CD14-positive monocyte (primary cell): ENCODE measurements at regions not wholly inside any gene's neighbourhood (a gene's known extent, or its start where the extent isn't known, plus 50 kb on each side); places are given as distances from the start of the nearest gene placed in this dataset.

Source experiments
- DNase-seq, 3 donors: peaks; one replicate each; pipeline ENCODE4 v3.0.0-alpha.2; 2011 to 2022
- H2AFZ ChIP-seq: 2 replicates; pipeline ENCODE4 v1.6.0; 2012; ENCODE audit warnings: mild to moderate bottlenecking, low read depth, low read length, inconsistent platforms; ENCODE audit not compliant: insufficient read depth, poor library complexity, severe bottlenecking
- H3K27ac ChIP-seq, 2 donors: 1 replicate in 1 of 2; 2 replicates in 1 of 2; pipeline ENCODE4 v1.5.1; 2012 to 2013; ENCODE audit warnings: low read length in 2 of 2, control low read depth in 1 of 2, inconsistent platforms in 1 of 2, low read depth in 1 of 2, mild to moderate bottlenecking in 1 of 2
- H3K27me3 ChIP-seq, 2 donors: one replicate each; pipeline versions ENCODE4 v1.6.0 to v1.6.1; 2011 to 2013; ENCODE audit warnings: low read length in 2 of 2; ENCODE audit not compliant: control insufficient read depth in 2 of 2, insufficient read depth in 2 of 2
- H3K36me3 ChIP-seq, 2 donors: replicated peaks in 1 of 2; 1 replicate in 1 of 2; 2 replicates in 1 of 2; pipeline versions ENCODE4 v1.5.1 to v1.6.1; 2012 to 2013; ENCODE audit warnings: low read length in 2 of 2, control low read depth in 1 of 2, inconsistent platforms in 1 of 2, mild to moderate bottlenecking in 1 of 2; ENCODE audit not compliant: insufficient read depth in 2 of 2, control insufficient read depth in 1 of 2
- H3K4me1 ChIP-seq, 2 donors: 1 replicate in 1 of 2; 2 replicates in 1 of 2; pipeline versions ENCODE4 v1.5.1 to v1.6.1; 2012 to 2013; ENCODE audit warnings: low read length in 2 of 2, control low read depth in 1 of 2, inconsistent platforms in 1 of 2, mild to moderate bottlenecking in 1 of 2, moderate library complexity in 1 of 2; ENCODE audit not compliant: insufficient read depth in 2 of 2, control insufficient read depth in 1 of 2
- H3K4me2 ChIP-seq: replicated peaks from 2 replicates; pipeline ENCODE3; 2012; ENCODE audit warnings: low read length, moderate library complexity, mild to moderate bottlenecking; ENCODE audit not compliant: poor library complexity, severe bottlenecking; ENCODE audit errors: extremely low read depth
- H3K4me3 ChIP-seq, 3 experiments: fragments of 200-600 bp in 1 of 3; sonication (generic) in 1 of 3; replicated peaks in 1 of 3; 1 replicate in 2 of 3; 2 replicates in 1 of 3; pipeline ENCODE4 v1.5.1; 2011 to 2013; ENCODE audit warnings: low read length in 3 of 3, mild to moderate bottlenecking in 3 of 3, control low read depth in 2 of 3, low read depth in 2 of 3, inconsistent platforms in 1 of 3, moderate library complexity in 1 of 3
- H3K79me2 ChIP-seq: 2 replicates; pipeline ENCODE4 v1.6.0; 2012; ENCODE audit warnings: mild to moderate bottlenecking, control low read depth, inconsistent platforms, low read length, moderate library complexity; ENCODE audit not compliant: insufficient read depth
- H3K9ac ChIP-seq: 2 replicates; pipeline ENCODE4 v1.6.0; 2017; ENCODE audit warnings: low read length, mild to moderate bottlenecking; ENCODE audit not compliant: insufficient read depth, poor library complexity, severe bottlenecking
- H3K9me3 ChIP-seq, 2 donors: replicated peaks in 1 of 2; 1 replicate in 1 of 2; 2 replicates in 1 of 2; pipeline versions ENCODE4 v1.5.1 to v1.6.1; 2012 to 2013; ENCODE audit warnings: low read length in 2 of 2, control low read depth in 1 of 2; ENCODE audit not compliant: control insufficient read depth in 1 of 2, insufficient read depth in 1 of 2
- H4K20me1 ChIP-seq: 2 replicates; pipeline ENCODE4 v1.6.0; 2012; ENCODE audit warnings: mild to moderate bottlenecking, low read length, control low read depth, moderate library complexity; ENCODE audit not compliant: insufficient read depth
- H3K27ac Mint-ChIP-seq, 7 donors: one replicate each; pipeline ENCODE4 v1.8.0; 2020; ENCODE audit warnings: mild to moderate bottlenecking in 7 of 7, mixed read lengths in 7 of 7, moderate library complexity in 6 of 7, inconsistent platforms in 2 of 7
- H3K27me3 Mint-ChIP-seq, 3 donors: one replicate each; pipeline ENCODE4 v1.8.0; 2021 to 2022; ENCODE audit warnings: low read depth in 3 of 3, mild to moderate bottlenecking in 3 of 3, mixed read lengths in 3 of 3, moderate library complexity in 3 of 3, inconsistent platforms in 1 of 3
- H3K36me3 Mint-ChIP-seq, 2 donors: one replicate each; pipeline ENCODE4 v1.8.0; 2020; ENCODE audit warnings: mixed read lengths in 2 of 2, inconsistent platforms in 1 of 2, mild to moderate bottlenecking in 1 of 2
- H3K4me1 Mint-ChIP-seq: one replicate; pipeline ENCODE4 v1.8.0; 2020; ENCODE audit warnings: mild to moderate bottlenecking, mixed read lengths
- H3K4me3 Mint-ChIP-seq, 2 donors: one replicate each; pipeline ENCODE4 v1.8.0; 2020; ENCODE audit warnings: mild to moderate bottlenecking in 2 of 2, mixed read lengths in 2 of 2, moderate library complexity in 1 of 2
- H3K9me3 Mint-ChIP-seq, 7 donors: one replicate each; pipeline ENCODE4 v1.8.0; 2020 to 2022; ENCODE audit warnings: mixed read lengths in 7 of 7, mild to moderate bottlenecking in 6 of 7, moderate library complexity in 6 of 7, inconsistent platforms in 2 of 7
- CTCF ChIP-seq: fragments of 200-600 bp; IDR thresholded peaks from one replicate; pipeline ENCODE4 v1.8.0; 2022; ENCODE audit warnings: antibody characterized with exemption, mild to moderate bottlenecking
- WGBS: methylation state at CpG from one replicate; pipeline ENCODE4 v1.1.5; 2013; ENCODE audit warnings: missing lambda C conversion rate; ENCODE audit not compliant: insufficient coverage; 5-methylcytosine and 5-hydroxymethylcytosine counted together
- intact Hi-C, 2 donors: fragments of 100-400 bp; cut with micrococcal nuclease; formaldehyde crosslinking; loops; one replicate each; pipeline versions ENCODE4 v1.15.0 to v1.15.1; 2023

DNA sequence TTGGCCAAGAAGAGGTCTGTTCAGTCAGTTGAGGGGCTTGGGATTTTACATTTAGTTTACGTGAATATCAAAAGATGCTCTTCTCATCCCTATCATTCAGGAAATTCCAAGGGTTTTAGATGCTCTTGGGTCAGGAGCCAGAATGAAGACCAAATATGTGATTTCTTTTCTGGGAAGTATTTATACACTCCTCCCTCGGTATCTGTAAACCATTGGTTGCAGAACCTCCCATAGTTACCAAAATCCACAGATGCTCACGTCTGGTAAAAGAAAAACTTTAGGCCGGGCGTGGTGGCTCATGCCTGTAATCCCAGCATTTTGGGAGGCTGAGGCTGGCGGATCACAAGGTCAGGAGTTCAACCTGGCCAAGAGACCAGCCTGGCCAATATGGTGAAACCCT lies 75.9 kb downstream of the TNFAIP2 start:
- Histone ChIP-seq H3K4me1 (peaks cover 0 to 11% of the 10 kb centered on the region in 2 donors), H4K20me1 (no peaks in the 10 kb centered on the region), H3K79me2 (no peaks in the 10 kb centered on the region), H2AFZ (no peak overlapping the region), H3K36me3 (no peaks in the 10 kb centered on the region), H3K4me3 (no peak overlapping the region), H3K4me2 (no peak overlapping the region), H3K9me3 (peaks cover 12 to 33% of the 10 kb centered on the region in 2 donors), H3K9ac (no peak overlapping the region), H3K27ac (no peak overlapping the region), H3K27me3 (peaks cover 0 to 3% of the 10 kb centered on the region in 2 donors)
- Mint-ChIP-seq H3K27me3 (peaks cover 11 to 14% (median 11%) of the 10 kb centered on the region in 3 donors), H3K27ac (no peak overlapping the region), H3K36me3 (no peaks in the 10 kb centered on the region), H3K9me3 (peaks cover 19 to 37% (median 30%) of the 10 kb centered on the region in 7 donors), H3K4me1 (peaks cover 15% of the 10 kb centered on the region), H3K4me3 (no peak overlapping the region)
- DNase-seq = no peak
- intact Hi-C loops = no loop called here
- no peak for TF ChIP-seq CTCF
- 94% methylated on average over 4 of the region's 6 CpGs for WGBS

DNA sequence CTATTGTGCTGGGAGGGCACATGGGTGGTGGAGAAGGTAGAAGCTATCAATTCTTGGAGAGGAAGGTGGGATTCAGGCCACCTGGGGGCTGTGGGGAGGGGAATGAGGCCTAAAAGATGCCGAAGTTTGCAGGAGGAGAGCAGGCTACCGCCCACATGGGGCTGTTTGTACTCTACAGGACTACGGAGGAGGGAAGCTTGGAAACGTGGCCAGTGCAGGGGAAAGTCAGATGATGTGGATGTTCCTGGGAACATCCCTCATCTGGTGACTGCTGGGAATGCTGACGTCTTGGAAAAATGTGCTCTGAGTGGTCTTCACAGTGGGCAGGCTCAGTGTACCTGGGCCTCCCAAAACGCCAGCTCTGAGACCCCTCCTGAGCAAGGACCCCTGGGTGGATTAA lies 78.5 kb downstream of the TNFAIP2 start:
- H3K27ac ChIP-seq = no peak overlapping the region
- Mint-ChIP-seq H3K27ac (no peak overlapping the region), H3K9me3 (peaks cover 37 to 63% (median 56%) of the 10 kb centered on the region in 7 donors), H3K4me3 (no peak overlapping the region), H3K4me1 (peaks cover 8% of the 10 kb centered on the region), H3K27me3 (peaks cover 17 to 24% (median 24%) of the 10 kb centered on the region in 3 donors), H3K36me3 (peaks cover 0 to 9% of the 10 kb centered on the region in 2 donors)
- no peak for TF ChIP-seq CTCF
- no peaks in the 10 kb centered on the region for H4K20me1 ChIP-seq
- no peak overlapping the region for H3K4me2 ChIP-seq
- peaks cover 0 to 5% of the 10 kb centered on the region in 2 donors for H3K4me1 ChIP-seq
- 80% methylated on average over 6 of the region's 6 CpGs for WGBS
- peaks cover 38 to 58% of the 10 kb centered on the region in 2 donors for H3K9me3 ChIP-seq
- no peak overlapping the region for H2AFZ ChIP-seq
- intact Hi-C loops = no loop called here
- no peaks in the 10 kb centered on the region for H3K36me3 ChIP-seq
- H3K9ac ChIP-seq = no peak overlapping the region
- H3K27me3 ChIP-seq = peaks cover 4 to 13% of the 10 kb centered on the region in 2 donors
- DNase-seq = no peak
- H3K79me2 ChIP-seq = no peaks in the 10 kb centered on the region
- no peak overlapping the region for H3K4me3 ChIP-seq
